ENCODE measurements at regions not wholly inside any gene's neighbourhood (a gene's known extent, or its start where the extent isn't known, plus 50 kb on each side); places are given as distances from the start of the nearest gene placed in this dataset.
A peak's percentile ranks its signal among the peaks of the same experiment; 100 is the strongest.

GRCh38 chr4:159655547-159655946, 552.7 kb downstream of the RAPGEF2 start:
- BruUV-seq (replicated peaks): no TSS peak

More at GRCh38 chr4:159655547-159655946, 552.7 kb downstream of the RAPGEF2 start:
- RAD21 ChIA-PET (ENCODE audit: low non-redundant PET in 1 of 2, low total read pairs in 2 of 2, uncharacterized antibody in 2 of 2, unreplicated experiment in 2 of 2): no interaction called here
- TF ChIP-seq ZFX (IDR thresholded peaks at IDR 0.05): no peak
- no peak for TF ChIP-seq CTCF (IDR thresholded peaks at IDR 0.05 in 2 of 3, conservative IDR thresholded peaks at IDR 0.05 in 1 of 3; ENCODE audit: borderline replicate concordance in 1 of 3, insufficient read depth in 1 of 3, low read depth in 2 of 3, low read length in 2 of 3)
- no peak for TF ChIP-seq EGR1 (IDR thresholded peaks at IDR 0.05; ENCODE audit: low read depth)
- TF ChIP-seq SP1 (IDR thresholded peaks at IDR 0.05; ENCODE audit: low read depth): peak; percentile 33
- TF ChIP-seq ZNF274 (IDR thresholded peaks at IDR 0.05; ENCODE audit: low read depth, low read length): no peak
- TF ChIP-seq FOSL1 (IDR thresholded peaks at IDR 0.05; ENCODE audit: low read depth): peak; percentile 54; the same call in 1 of the 2 replicates
- no peak for TF ChIP-seq TCF7L2 (IDR thresholded peaks at IDR 0.05; ENCODE audit: borderline replicate concordance, extremely low read depth, insufficient read depth, insufficient read length)
- no peak for TF ChIP-seq EZH2 (IDR thresholded peaks at IDR 0.05)
- TF ChIP-seq SRF (IDR thresholded peaks at IDR 0.05; ENCODE audit: low read depth): no peak
- TF ChIP-seq YY1 (IDR thresholded peaks at IDR 0.05; ENCODE audit: extremely low read depth, insufficient replicate concordance, low read depth, low read length): no peak
- TF ChIP-seq CEBPB (IDR thresholded peaks at IDR 0.05; ENCODE audit: low read depth): 0 out of 2 replicates have a peak, but pooled peaks have one; percentile 20
- peak; percentile 27; the same call in 1 of the 2 replicates for TF ChIP-seq JUND (IDR thresholded peaks at IDR 0.05)
- no peak for TF ChIP-seq EZH2phosphoT487 (IDR thresholded peaks at IDR 0.05; ENCODE audit: borderline replicate concordance)
- TF ChIP-seq POLR2A (IDR thresholded peaks at IDR 0.05; ENCODE audit: borderline replicate concordance, extremely low read depth, insufficient read depth, insufficient read length): no peak
- H3K4me3 ChIP-seq (replicated peaks in 1 of 2; ENCODE audit: low read depth in 1 of 2, low read length in 2 of 2): no peak overlapping the region
- H2AFZ ChIP-seq (ENCODE audit: low read depth, low read length, poor library complexity, severe bottlenecking): no peak overlapping the region
- ATAC-seq (peak; percentile 49; the same call in 1 of the 2 replicates), DNase-seq (ENCODE audit: low read depth, low spot score) (peak; percentile 16)
- CTCF ChIA-PET: no interaction called here
- H4K20me1 ChIP-seq (ENCODE audit: insufficient read depth): no peaks in the 10 kb centered on the region
- H3K9me2 ChIP-seq (ENCODE audit: insufficient read depth): no peaks in the 10 kb centered on the region
- H3K4me1 ChIP-seq (ENCODE audit: control insufficient read depth in 1 of 2, insufficient read depth in 2 of 2, low read length in 2 of 2): 0 out of 4 replicates have a peak, but pooled peaks cover 0 to 6% of the 10 kb centered on the region in 2 experiments
- H3K9ac ChIP-seq (ENCODE audit: low read length): no peak overlapping the region
- POLR2A ChIA-PET: no interaction called here
- no peaks in the 10 kb centered on the region for H3K79me2 ChIP-seq (ENCODE audit: insufficient read depth, low read length)
- intact Hi-C loops (cut with micrococcal nuclease): no loop called here
- H3K4me2 ChIP-seq (ENCODE audit: low read length): no peak overlapping the region
- H3K9me3 ChIP-seq (ENCODE audit: control insufficient read depth in 1 of 2, insufficient read depth in 1 of 2, low read depth in 1 of 2, low read length in 2 of 2): no peaks in the 10 kb centered on the region
- H3K27me3 ChIP-seq (ENCODE audit: insufficient read depth, low read length): no peaks in the 10 kb centered on the region
- no peaks in the 10 kb centered on the region for H3K36me3 ChIP-seq (ENCODE audit: control insufficient read depth in 1 of 2, insufficient read depth in 2 of 2, low read length in 2 of 2)
- no peak overlapping the region for H3K27ac ChIP-seq (ENCODE audit: low read depth, low read length)

Data from HCT116 (cell line).